ENCODE measurements at regions not wholly inside any gene's neighbourhood (a gene's known extent, or its start where the extent isn't known, plus 50 kb on each side); places are given as distances from the start of the nearest gene placed in this dataset.

- no peaks in the 10 kb centered on the region for H3F3A ChIP-seq (ENCODE audit: insufficient read depth)
- H3K9ac ChIP-seq, result no peak overlapping the region
- 84 to 86% methylated on average over 2 to 3 of the region's 3 CpGs for WGBS, 2 experiments (ENCODE audit: low coverage in 1 of 2, low lambda C conversion rate in 2 of 2, missing lambda C conversion rate in 2 of 2)
- H2AFZ ChIP-seq, result no peak overlapping the region
- no peak for DNase-seq
- no peak overlapping the region for H3K4me2 ChIP-seq (ENCODE audit: unreplicated experiment)
- no peaks in the 10 kb centered on the region for H3K79me2 ChIP-seq (ENCODE audit: insufficient read depth)
- H3K4me1 ChIP-seq (ENCODE audit: insufficient read depth), result no peaks in the 10 kb centered on the region
- no peaks in the 10 kb centered on the region for H3K9me3 ChIP-seq (ENCODE audit: low read depth)
- H3K4me3 ChIP-seq, result no peak overlapping the region
- TF ChIP-seq EZH2 (IDR thresholded peaks at IDR 0.05; ENCODE audit: insufficient read depth, poor library complexity, severe bottlenecking), result no peak
- no peak for TF ChIP-seq EZH2phosphoT487 (IDR thresholded peaks at IDR 0.05; ENCODE audit: insufficient read depth, low read depth)
- in situ Hi-C loops (cut with MboI), result no loop called here
- no peak overlapping the region for H3K27ac ChIP-seq
- no peaks in the 10 kb centered on the region for H3K9me2 ChIP-seq (ENCODE audit: insufficient read depth)
- no peaks in the 10 kb centered on the region for H3K36me3 ChIP-seq (ENCODE audit: low read depth)
- H3K27me3 ChIP-seq (replicated peaks; ENCODE audit: insufficient read depth), result no peaks in the 10 kb centered on the region
- H4K20me1 ChIP-seq (ENCODE audit: insufficient read depth), result no peaks in the 10 kb centered on the region
Observed at GRCh38 chr2:19690429-19690828, 211.4 kb downstream of the TTC32 start.

- in situ Hi-C loops (cut with MboI), result no loop called here
- Histone ChIP-seq H3K79me2 (ENCODE audit: insufficient read depth) (no peaks in the 10 kb centered on the region), H3K9me3 (ENCODE audit: low read depth) (no peaks in the 10 kb centered on the region), H3K4me3 (no peak overlapping the region), H4K20me1 (ENCODE audit: insufficient read depth) (no peaks in the 10 kb centered on the region), H3K9ac (no peak overlapping the region), H3K9me2 (ENCODE audit: insufficient read depth) (no peaks in the 10 kb centered on the region), H3K4me1 (ENCODE audit: insufficient read depth) (no peaks in the 10 kb centered on the region), H3F3A (ENCODE audit: insufficient read depth) (no peaks in the 10 kb centered on the region), H2AFZ (no peak overlapping the region), H3K27me3 (replicated peaks; ENCODE audit: insufficient read depth) (no peaks in the 10 kb centered on the region), H3K4me2 (ENCODE audit: unreplicated experiment) (no peak overlapping the region), H3K27ac (no peak overlapping the region), H3K36me3 (ENCODE audit: low read depth) (no peaks in the 10 kb centered on the region)
- no peak for TF ChIP-seq EZH2phosphoT487 (IDR thresholded peaks at IDR 0.05; ENCODE audit: insufficient read depth, low read depth)
- TF ChIP-seq EZH2 (IDR thresholded peaks at IDR 0.05; ENCODE audit: insufficient read depth, poor library complexity, severe bottlenecking), result no peak
- no peak for DNase-seq
- 87 to 92% methylated on average over 6 of the region's 6 CpGs for WGBS, 2 experiments (ENCODE audit: low coverage in 1 of 2, low lambda C conversion rate in 2 of 2, missing lambda C conversion rate in 2 of 2)
Observed at GRCh38 chr2:19689646-19690168, 212.1 kb downstream of the TTC32 start.

GRCh38 chr2:19688059-19688458, 213.7 kb downstream of the TTC32 start:
- H3K9me3 ChIP-seq (ENCODE audit: low read depth), result no peaks in the 10 kb centered on the region
- H2AFZ ChIP-seq, result no peak overlapping the region
- H3K9me2 ChIP-seq (ENCODE audit: insufficient read depth), result no peaks in the 10 kb centered on the region
- H3K4me3 ChIP-seq, result no peak overlapping the region
- H3K4me2 ChIP-seq (ENCODE audit: unreplicated experiment), result no peak overlapping the region
- 34 to 35% methylated on average over 11 of the region's 11 CpGs for WGBS, 2 experiments (ENCODE audit: low coverage in 1 of 2, low lambda C conversion rate in 2 of 2, missing lambda C conversion rate in 2 of 2)
- no peak for DNase-seq
- no peaks in the 10 kb centered on the region for H3K4me1 ChIP-seq (ENCODE audit: insufficient read depth)
- no peaks in the 10 kb centered on the region for H3K79me2 ChIP-seq (ENCODE audit: insufficient read depth)
- TF ChIP-seq EZH2phosphoT487 (IDR thresholded peaks at IDR 0.05; ENCODE audit: insufficient read depth, low read depth), result no peak
- no peak for TF ChIP-seq EZH2 (IDR thresholded peaks at IDR 0.05; ENCODE audit: insufficient read depth, poor library complexity, severe bottlenecking)
- H3K27ac ChIP-seq, result no peak overlapping the region
- in situ Hi-C loops (cut with MboI), result no loop called here
- H3K9ac ChIP-seq, result no peak overlapping the region
- H3K27me3 ChIP-seq (replicated peaks; ENCODE audit: insufficient read depth), result no peaks in the 10 kb centered on the region
- H3F3A ChIP-seq (ENCODE audit: insufficient read depth), result no peaks in the 10 kb centered on the region
- no peaks in the 10 kb centered on the region for H3K36me3 ChIP-seq (ENCODE audit: low read depth)
- no peaks in the 10 kb centered on the region for H4K20me1 ChIP-seq (ENCODE audit: insufficient read depth)

- Histone ChIP-seq H3K4me1 (ENCODE audit: insufficient read depth) (no peaks in the 10 kb centered on the region), H3K9me2 (ENCODE audit: insufficient read depth) (no peaks in the 10 kb centered on the region), H3F3A (ENCODE audit: insufficient read depth) (no peaks in the 10 kb centered on the region), H3K79me2 (ENCODE audit: insufficient read depth) (no peaks in the 10 kb centered on the region), H4K20me1 (ENCODE audit: insufficient read depth) (no peaks in the 10 kb centered on the region), H3K4me2 (ENCODE audit: unreplicated experiment) (no peak overlapping the region), H3K27ac (no peak overlapping the region), H3K27me3 (replicated peaks; ENCODE audit: insufficient read depth) (no peaks in the 10 kb centered on the region), H3K9ac (no peak overlapping the region), H3K4me3 (no peak overlapping the region), H2AFZ (no peak overlapping the region), H3K36me3 (ENCODE audit: low read depth) (no peaks in the 10 kb centered on the region), H3K9me3 (ENCODE audit: low read depth) (no peaks in the 10 kb centered on the region)
- TF ChIP-seq EZH2 (IDR thresholded peaks at IDR 0.05; ENCODE audit: insufficient read depth, poor library complexity, severe bottlenecking) (no peak), EZH2phosphoT487 (IDR thresholded peaks at IDR 0.05; ENCODE audit: insufficient read depth, low read depth) (no peak)
- in situ Hi-C loops (cut with MboI), result no loop called here
- no peak for DNase-seq
- 74 to 76% methylated on average over 2 of the region's 2 CpGs for WGBS, 2 experiments (ENCODE audit: low coverage in 1 of 2, low lambda C conversion rate in 2 of 2, missing lambda C conversion rate in 2 of 2)
Observed at GRCh38 chr2:19687017-19687659, 214.6 kb downstream of the TTC32 start.
